ENCODE measurements at regions not wholly inside any gene's neighbourhood (a gene's known extent, or its start where the extent isn't known, plus 50 kb on each side); places are given as distances from the start of the nearest gene placed in this dataset.
A peak's percentile ranks its signal among the peaks of the same experiment; 100 is the strongest.

DNA sequence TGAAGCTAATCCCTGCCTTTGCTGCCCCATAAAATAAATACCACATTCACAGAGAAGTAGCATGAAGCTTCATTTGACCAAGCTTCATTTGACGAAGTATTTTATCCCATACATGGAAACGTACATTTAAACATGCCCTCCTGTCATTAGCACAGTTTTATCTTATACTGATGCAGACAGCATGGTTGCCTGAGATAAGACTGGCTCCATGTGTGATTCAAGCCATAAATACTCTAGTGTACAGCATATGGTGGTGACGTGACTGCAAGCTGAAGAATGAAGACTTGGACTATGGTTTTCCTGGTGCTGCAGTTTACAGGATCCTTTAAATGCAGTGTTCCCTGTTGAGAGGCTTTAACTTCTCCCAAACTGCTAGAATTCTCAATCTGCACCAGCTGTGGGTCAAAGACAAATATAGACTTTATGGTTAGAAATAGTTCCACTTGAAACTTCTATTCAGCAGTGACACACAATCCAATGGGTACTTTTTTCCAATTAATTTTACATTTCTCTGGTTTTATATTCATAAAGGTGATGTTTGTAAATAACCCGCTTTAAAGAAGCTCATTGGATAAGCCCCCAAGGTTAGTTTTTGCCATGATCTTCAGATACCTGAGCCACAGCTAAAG lies 64.9 kb downstream of the CYB561 start (continued):
- TF ChIP-seq, protein P1, sequence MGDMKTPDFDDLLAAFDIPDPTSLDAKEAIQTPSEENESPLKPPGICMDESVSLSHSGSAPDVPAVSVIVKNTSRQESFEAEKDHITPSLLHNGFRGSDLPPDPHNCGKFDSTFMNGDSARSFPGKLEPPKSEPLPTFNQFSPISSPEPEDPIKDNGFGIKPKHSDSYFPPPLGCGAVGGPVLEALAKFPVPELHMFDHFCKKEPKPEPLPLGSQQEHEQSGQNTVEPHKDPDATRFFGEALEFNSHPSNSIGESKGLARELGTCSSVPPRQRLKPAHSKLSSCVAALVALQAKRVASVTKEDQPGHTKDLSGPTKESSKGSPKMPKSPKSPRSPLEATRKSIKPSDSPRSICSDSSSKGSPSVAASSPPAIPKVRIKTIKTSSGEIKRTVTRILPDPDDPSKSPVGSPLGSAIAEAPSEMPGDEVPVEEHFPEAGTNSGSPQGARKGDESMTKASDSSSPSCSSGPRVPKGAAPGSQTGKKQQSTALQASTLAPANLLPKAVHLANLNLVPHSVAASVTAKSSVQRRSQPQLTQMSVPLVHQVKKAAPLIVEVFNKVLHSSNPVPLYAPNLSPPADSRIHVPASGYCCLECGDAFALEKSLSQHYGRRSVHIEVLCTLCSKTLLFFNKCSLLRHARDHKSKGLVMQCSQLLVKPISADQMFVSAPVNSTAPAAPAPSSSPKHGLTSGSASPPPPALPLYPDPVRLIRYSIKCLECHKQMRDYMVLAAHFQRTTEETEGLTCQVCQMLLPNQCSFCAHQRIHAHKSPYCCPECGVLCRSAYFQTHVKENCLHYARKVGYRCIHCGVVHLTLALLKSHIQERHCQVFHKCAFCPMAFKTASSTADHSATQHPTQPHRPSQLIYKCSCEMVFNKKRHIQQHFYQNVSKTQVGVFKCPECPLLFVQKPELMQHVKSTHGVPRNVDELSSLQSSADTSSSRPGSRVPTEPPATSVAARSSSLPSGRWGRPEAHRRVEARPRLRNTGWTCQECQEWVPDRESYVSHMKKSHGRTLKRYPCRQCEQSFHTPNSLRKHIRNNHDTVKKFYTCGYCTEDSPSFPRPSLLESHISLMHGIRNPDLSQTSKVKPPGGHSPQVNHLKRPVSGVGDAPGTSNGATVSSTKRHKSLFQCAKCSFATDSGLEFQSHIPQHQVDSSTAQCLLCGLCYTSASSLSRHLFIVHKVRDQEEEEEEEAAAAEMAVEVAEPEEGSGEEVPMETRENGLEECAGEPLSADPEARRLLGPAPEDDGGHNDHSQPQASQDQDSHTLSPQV (IDR thresholded peaks at IDR 0.05): no peak
- TF ChIP-seq ZKSCAN8 (CRISPR knock-in tag; IDR thresholded peaks at IDR 0.05) (no peak), RNF2 (IDR thresholded peaks at IDR 0.05) (no peak), PRPF4 (IDR thresholded peaks at IDR 0.05; ENCODE audit: insufficient read depth, low read depth, low read length, poor library complexity, severe bottlenecking) (no peak), JUN (IDR thresholded peaks at IDR 0.05; ENCODE audit: borderline replicate concordance, low read depth, low read length) (peak; percentile 76), JUN (CRISPR knock-in tag; IDR thresholded peaks at IDR 0.05; ENCODE audit: borderline replicate concordance) (no peak), ERF (CRISPR knock-in tag; IDR thresholded peaks at IDR 0.05) (no peak), NFE2L1 (tag; IDR thresholded peaks at IDR 0.05; ENCODE audit: borderline replicate concordance, low read depth) (no peak), EHMT2 (IDR thresholded peaks at IDR 0.05) (0 out of 2 replicates have a peak, but pooled peaks have one; percentile 41), NEUROD1 (IDR thresholded peaks at IDR 0.05; ENCODE audit: borderline replicate concordance, low read depth, low read length, partially characterized antibody) (peak; percentile 38), C11orf30 (IDR thresholded peaks at IDR 0.05; ENCODE audit: low read depth) (no peak), POLR2G (IDR thresholded peaks at IDR 0.05; ENCODE audit: low read depth, low read length) (no peak), MEF2D (tag; conservative IDR thresholded peaks at IDR 0.05; ENCODE audit: low read depth) (peak; percentile 75; the same call in 1 of the 2 replicates)
- TF ChIP-seq, protein P2, sequence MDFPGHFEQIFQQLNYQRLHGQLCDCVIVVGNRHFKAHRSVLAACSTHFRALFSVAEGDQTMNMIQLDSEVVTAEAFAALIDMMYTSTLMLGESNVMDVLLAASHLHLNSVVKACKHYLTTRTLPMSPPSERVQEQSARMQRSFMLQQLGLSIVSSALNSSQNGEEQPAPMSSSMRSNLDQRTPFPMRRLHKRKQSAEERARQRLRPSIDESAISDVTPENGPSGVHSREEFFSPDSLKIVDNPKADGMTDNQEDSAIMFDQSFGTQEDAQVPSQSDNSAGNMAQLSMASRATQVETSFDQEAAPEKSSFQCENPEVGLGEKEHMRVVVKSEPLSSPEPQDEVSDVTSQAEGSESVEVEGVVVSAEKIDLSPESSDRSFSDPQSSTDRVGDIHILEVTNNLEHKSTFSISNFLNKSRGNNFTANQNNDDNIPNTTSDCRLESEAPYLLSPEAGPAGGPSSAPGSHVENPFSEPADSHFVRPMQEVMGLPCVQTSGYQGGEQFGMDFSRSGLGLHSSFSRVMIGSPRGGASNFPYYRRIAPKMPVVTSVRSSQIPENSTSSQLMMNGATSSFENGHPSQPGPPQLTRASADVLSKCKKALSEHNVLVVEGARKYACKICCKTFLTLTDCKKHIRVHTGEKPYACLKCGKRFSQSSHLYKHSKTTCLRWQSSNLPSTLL (IDR thresholded peaks at IDR 0.05): no peak
- TF ChIP-seq, protein P3, sequence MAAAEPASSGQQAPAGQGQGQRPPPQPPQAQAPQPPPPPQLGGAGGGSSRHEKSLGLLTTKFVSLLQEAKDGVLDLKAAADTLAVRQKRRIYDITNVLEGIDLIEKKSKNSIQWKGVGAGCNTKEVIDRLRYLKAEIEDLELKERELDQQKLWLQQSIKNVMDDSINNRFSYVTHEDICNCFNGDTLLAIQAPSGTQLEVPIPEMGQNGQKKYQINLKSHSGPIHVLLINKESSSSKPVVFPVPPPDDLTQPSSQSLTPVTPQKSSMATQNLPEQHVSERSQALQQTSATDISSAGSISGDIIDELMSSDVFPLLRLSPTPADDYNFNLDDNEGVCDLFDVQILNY (CRISPR knock-in tag; IDR thresholded peaks at IDR 0.05): no peak
- TF ChIP-seq, protein P4, sequence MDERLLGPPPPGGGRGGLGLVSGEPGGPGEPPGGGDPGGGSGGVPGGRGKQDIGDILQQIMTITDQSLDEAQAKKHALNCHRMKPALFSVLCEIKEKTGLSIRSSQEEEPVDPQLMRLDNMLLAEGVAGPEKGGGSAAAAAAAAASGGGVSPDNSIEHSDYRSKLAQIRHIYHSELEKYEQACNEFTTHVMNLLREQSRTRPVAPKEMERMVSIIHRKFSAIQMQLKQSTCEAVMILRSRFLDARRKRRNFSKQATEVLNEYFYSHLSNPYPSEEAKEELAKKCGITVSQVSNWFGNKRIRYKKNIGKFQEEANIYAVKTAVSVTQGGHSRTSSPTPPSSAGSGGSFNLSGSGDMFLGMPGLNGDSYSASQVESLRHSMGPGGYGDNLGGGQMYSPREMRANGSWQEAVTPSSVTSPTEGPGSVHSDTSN (CRISPR knock-in tag; IDR thresholded peaks at IDR 0.05; ENCODE audit: low read depth): no peak
- TF ChIP-seq, protein P4 (tag; conservative IDR thresholded peaks at IDR 0.05; ENCODE audit: low read depth): peak; percentile 89
- TF ChIP-seq, protein P5, sequence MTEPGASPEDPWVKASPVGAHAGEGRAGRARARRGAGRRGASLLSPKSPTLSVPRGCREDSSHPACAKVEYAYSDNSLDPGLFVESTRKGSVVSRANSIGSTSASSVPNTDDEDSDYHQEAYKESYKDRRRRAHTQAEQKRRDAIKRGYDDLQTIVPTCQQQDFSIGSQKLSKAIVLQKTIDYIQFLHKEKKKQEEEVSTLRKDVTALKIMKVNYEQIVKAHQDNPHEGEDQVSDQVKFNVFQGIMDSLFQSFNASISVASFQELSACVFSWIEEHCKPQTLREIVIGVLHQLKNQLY (CRISPR knock-in tag; conservative IDR thresholded peaks at IDR 0.05): no peak
